ENCODE measurements at regions not wholly inside any gene's neighbourhood (a gene's known extent, or its start where the extent isn't known, plus 50 kb on each side); places are given as distances from the start of the nearest gene placed in this dataset.

GRCh38 chr5:135246923-135247795 lies 151.9 kb downstream of the MACROH2A1 start:
- no peak for DNase-seq

- no peak for DNase-seq
Measured at GRCh38 chr5:135246605-135246922, 152.5 kb downstream of the MACROH2A1 start.

- no peak for DNase-seq
Measured at GRCh38 chr5:135245521-135246499, 153.2 kb downstream of the MACROH2A1 start.

GRCh38 chr5:135244620-135245021 lies 154.4 kb downstream of the MACROH2A1 start:
- DNase-seq = no peak

- DNase-seq = no peak
Measured at GRCh38 chr5:135243556-135244285, 155.3 kb downstream of the MACROH2A1 start.

GRCh38 chr5:135242866-135243555 lies 156.0 kb downstream of the MACROH2A1 start:
- DNase-seq = no peak

GRCh38 chr5:135242021-135242865 lies 156.8 kb downstream of the MACROH2A1 start:
- no peak for DNase-seq

- DNase-seq = no peak
Measured at GRCh38 chr5:135241536-135241935, 157.5 kb downstream of the MACROH2A1 start.

- DNase-seq = no peak
Measured at GRCh38 chr5:135240781-135241360, 158.2 kb downstream of the MACROH2A1 start.

GRCh38 chr5:135240283-135240633 lies 158.8 kb downstream of the MACROH2A1 start:
- DNase-seq = no peak

GRCh38 chr5:135239453-135240282 lies 159.4 kb downstream of the MACROH2A1 start:
- no peak for DNase-seq

- DNase-seq = no peak
Measured at GRCh38 chr5:135238622-135239452, 160.2 kb downstream of the MACROH2A1 start.

GRCh38 chr5:135237748-135238103 lies 161.3 kb downstream of the MACROH2A1 start:
- no peak for DNase-seq

GRCh38 chr5:135236908-135237747 lies 161.9 kb downstream of the MACROH2A1 start:
- DNase-seq = no peak

GRCh38 chr5:135236228-135236907 lies 162.7 kb downstream of the MACROH2A1 start:
- no peak for DNase-seq

GRCh38 chr5:135235551-135236227 lies 163.3 kb downstream of the MACROH2A1 start:
- no peak for DNase-seq

All from CD4-positive, alpha-beta T cell treated with Interleukin-17A for 4 hours (primary cell).